ENCODE measurements at regions not wholly inside any gene's neighbourhood (a gene's known extent, or its start where the extent isn't known, plus 50 kb on each side); places are given as distances from the start of the nearest gene placed in this dataset.

DNA sequence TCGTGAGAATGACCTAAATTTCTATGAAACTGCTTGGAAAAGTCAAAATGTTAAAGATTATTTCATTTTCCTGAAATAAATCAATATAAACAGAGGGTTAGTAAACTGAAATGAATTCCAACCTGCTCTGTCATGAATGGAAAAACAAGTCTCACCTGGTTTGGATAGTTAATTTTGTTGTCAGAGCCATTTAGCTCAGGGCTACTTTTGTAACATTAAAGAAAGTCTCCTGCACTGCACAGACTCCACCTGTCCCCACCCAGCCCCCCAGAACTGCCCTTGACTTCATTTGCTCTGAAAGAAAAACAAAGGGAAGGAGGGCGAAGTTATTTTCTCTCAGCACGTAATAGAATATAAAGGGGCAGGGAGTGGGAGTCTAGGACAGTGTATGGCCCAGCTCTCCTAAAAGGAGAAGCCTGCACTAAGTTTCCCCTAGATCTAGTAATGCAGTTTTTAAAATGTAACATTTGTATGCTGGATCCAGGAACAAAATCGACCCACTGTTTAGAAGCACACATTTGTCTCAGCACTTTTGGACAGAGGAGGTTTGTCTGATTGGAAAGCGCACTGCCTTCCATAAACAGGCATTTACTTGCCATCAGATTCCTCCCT is 54.2 kb upstream of the ACSL3 start:
- DNase-seq (ENCODE audit: low read depth) = peak; percentile 72
- TF ChIP-seq, protein P1, sequence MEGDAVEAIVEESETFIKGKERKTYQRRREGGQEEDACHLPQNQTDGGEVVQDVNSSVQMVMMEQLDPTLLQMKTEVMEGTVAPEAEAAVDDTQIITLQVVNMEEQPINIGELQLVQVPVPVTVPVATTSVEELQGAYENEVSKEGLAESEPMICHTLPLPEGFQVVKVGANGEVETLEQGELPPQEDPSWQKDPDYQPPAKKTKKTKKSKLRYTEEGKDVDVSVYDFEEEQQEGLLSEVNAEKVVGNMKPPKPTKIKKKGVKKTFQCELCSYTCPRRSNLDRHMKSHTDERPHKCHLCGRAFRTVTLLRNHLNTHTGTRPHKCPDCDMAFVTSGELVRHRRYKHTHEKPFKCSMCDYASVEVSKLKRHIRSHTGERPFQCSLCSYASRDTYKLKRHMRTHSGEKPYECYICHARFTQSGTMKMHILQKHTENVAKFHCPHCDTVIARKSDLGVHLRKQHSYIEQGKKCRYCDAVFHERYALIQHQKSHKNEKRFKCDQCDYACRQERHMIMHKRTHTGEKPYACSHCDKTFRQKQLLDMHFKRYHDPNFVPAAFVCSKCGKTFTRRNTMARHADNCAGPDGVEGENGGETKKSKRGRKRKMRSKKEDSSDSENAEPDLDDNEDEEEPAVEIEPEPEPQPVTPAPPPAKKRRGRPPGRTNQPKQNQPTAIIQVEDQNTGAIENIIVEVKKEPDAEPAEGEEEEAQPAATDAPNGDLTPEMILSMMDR (IDR thresholded peaks at IDR 0.05; ENCODE audit: insufficient read depth, low read depth, low read length, missing control alignments) = no peak
- H3K4me3 ChIP-seq (ENCODE audit: low read length) = no peak overlapping the region

DNA sequence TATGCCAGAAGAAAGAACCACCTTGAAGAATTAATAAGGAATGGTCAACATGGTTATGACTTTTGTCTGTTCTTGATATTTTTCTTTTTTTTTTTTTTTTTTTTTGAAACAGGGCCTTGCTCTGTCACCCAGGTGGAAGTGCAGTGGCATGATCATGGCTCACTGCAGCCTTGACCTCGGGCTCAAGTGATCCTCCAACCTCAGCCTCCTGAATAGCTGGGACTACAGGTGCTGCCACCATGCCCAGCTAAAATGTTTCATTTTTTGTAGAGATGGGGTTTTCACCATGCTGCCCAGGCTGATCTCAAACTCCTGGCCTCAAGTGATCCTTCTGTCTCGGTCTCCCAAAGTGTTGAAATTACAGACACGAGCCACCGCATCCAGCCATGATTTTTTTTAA is 53.4 kb upstream of the ACSL3 start:
- DNase-seq (ENCODE audit: low read depth) = no peak
- no peak overlapping the region for H3K4me3 ChIP-seq (ENCODE audit: low read length)
- TF ChIP-seq, protein P1 (IDR thresholded peaks at IDR 0.05; ENCODE audit: insufficient read depth, low read depth, low read length, missing control alignments) = no peak

DNA sequence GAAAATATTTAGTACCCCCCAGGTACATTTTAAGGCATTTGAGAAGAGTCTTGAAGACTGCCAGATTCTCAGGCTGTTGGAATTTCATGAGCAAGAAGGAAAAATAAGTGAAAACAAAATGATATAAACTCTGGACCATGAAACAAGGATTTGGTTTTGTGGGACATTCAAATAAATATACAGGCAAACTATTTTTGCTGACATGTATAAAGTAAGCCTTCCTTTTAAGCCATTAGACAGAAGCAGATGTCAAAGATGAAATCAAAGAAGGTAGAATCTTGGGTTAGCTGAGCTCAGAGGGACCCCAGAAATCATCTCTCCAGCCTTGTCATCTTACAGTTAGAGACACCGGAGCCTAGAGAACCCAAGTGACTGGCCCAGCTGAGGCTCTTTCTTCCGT is 51.3 kb upstream of the ACSL3 start:
- TF ChIP-seq, protein P1 (IDR thresholded peaks at IDR 0.05; ENCODE audit: insufficient read depth, low read depth, low read length, missing control alignments) = no peak
- no peak for DNase-seq (ENCODE audit: low read depth)
- no peak overlapping the region for H3K4me3 ChIP-seq (ENCODE audit: low read length)

DNA sequence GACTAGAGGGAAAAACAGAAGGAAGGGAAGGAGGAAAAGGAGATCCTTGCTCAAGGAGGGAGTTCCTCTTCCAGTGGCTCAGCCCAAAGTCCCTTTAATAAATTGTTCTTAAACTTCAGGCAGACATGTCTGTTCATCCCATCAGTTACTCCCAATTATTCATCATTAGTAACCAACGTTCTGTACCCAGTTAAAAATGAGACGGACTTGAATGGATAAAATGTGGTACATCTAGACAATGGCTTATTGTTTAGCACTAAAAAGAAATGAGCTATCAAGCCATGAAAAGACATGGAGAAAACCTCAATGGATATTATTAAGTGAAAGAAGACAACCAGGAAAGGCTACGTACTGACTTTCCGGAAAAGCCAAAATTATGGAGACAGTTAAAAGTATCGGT is 50.8 kb upstream of the ACSL3 start:
- no peak for DNase-seq (ENCODE audit: low read depth)
- no peak overlapping the region for H3K4me3 ChIP-seq (ENCODE audit: low read length)
- TF ChIP-seq, protein P1 (IDR thresholded peaks at IDR 0.05; ENCODE audit: insufficient read depth, low read depth, low read length, missing control alignments) = no peak

Measured in epithelial cell of esophagus (primary cell).